CD1c-positive myeloid dendritic cell (primary cell): ENCODE measurements at regions not wholly inside any gene's neighbourhood (a gene's known extent, or its start where the extent isn't known, plus 50 kb on each side); places are given as distances from the start of the nearest gene placed in this dataset.

Experiments used
- DNase-seq: peaks from one replicate; pipeline ENCODE4 v3.0.0-alpha.2; 2016; ENCODE audit errors: extremely low spot score

GRCh38 chr20:6421321-6422248, 298.8 kb upstream of the FERMT1 start:
- no peak for DNase-seq

- no peak for DNase-seq
These were observed 297.5 kb upstream of the FERMT1 start for GRCh38 chr20:6420336-6420735.

GRCh38 chr20:6418732-6419131, 295.9 kb upstream of the FERMT1 start:
- DNase-seq, result no peak

GRCh38 chr20:6416371-6416770, 293.5 kb upstream of the FERMT1 start:
- DNase-seq, result no peak

- no peak for DNase-seq
These were observed 288.8 kb upstream of the FERMT1 start for GRCh38 chr20:6411651-6412050.

- no peak for DNase-seq
These were observed 287.9 kb upstream of the FERMT1 start for GRCh38 chr20:6410721-6411120.

GRCh38 chr20:6407163-6407562, 284.3 kb upstream of the FERMT1 start:
- DNase-seq, result no peak

- no peak for DNase-seq
These were observed 279.2 kb upstream of the FERMT1 start for GRCh38 chr20:6401893-6402557.

- DNase-seq, result no peak
These were observed 274.3 kb upstream of the FERMT1 start for GRCh38 chr20:6397115-6397514.

GRCh38 chr20:6395695-6396094, 272.9 kb upstream of the FERMT1 start:
- no peak for DNase-seq

- DNase-seq, result no peak
These were observed 265.9 kb upstream of the FERMT1 start for GRCh38 chr20:6388671-6389197.

GRCh38 chr20:6384956-6385486, 262.2 kb upstream of the FERMT1 start:
- no peak for DNase-seq

- no peak for DNase-seq
These were observed 261.6 kb upstream of the FERMT1 start for GRCh38 chr20:6384380-6384779.

- DNase-seq, result no peak
These were observed 259.1 kb upstream of the FERMT1 start for GRCh38 chr20:6381887-6382286.

GRCh38 chr20:6362245-6362644, 239.4 kb upstream of the FERMT1 start:
- no peak for DNase-seq

GRCh38 chr20:6360766-6361165, 237.9 kb upstream of the FERMT1 start:
- DNase-seq, result no peak

- DNase-seq, result no peak
These were observed 233.1 kb upstream of the FERMT1 start for GRCh38 chr20:6355754-6356451.

- DNase-seq, result no peak
These were observed 226.1 kb upstream of the FERMT1 start for GRCh38 chr20:6348908-6349307.

- no peak for DNase-seq
These were observed 225.1 kb upstream of the FERMT1 start for GRCh38 chr20:6347916-6348315.

GRCh38 chr20:6341491-6341890, 218.7 kb upstream of the FERMT1 start:
- DNase-seq, result no peak

GRCh38 chr20:6339176-6339575, 216.3 kb upstream of the FERMT1 start:
- no peak for DNase-seq

GRCh38 chr20:6333110-6333509, 210.3 kb upstream of the FERMT1 start:
- no peak for DNase-seq
